ENCODE measurements at regions not wholly inside any gene's neighbourhood (a gene's known extent, or its start where the extent isn't known, plus 50 kb on each side); places are given as distances from the start of the nearest gene placed in this dataset.

- ChIA-PET RAD21 (ENCODE audit: low non-redundant PET in 1 of 2, low total read pairs in 2 of 2, uncharacterized antibody in 2 of 2, unreplicated experiment in 2 of 2) (no interaction called here), POLR2A (no interaction called here), CTCF (no interaction called here)
- H3K4me1 ChIP-seq (ENCODE audit: control insufficient read depth in 1 of 2, insufficient read depth in 2 of 2, low read length in 2 of 2), result no peaks in the 10 kb centered on the region
- DNase-seq (ENCODE audit: low read depth, low spot score) (no peak), ATAC-seq (no peak)
- no peaks in the 10 kb centered on the region for H3K79me2 ChIP-seq (ENCODE audit: insufficient read depth, low read length)
- intact Hi-C loops (cut with micrococcal nuclease), result no loop called here
- no peaks in the 10 kb centered on the region for H4K20me1 ChIP-seq (ENCODE audit: insufficient read depth)
- H3K4me2 ChIP-seq (ENCODE audit: low read length), result no peak overlapping the region
- BruUV-seq (replicated peaks), result no TSS peak
- H2AFZ ChIP-seq (ENCODE audit: low read depth, low read length, poor library complexity, severe bottlenecking), result no peak overlapping the region
- H3K4me3 ChIP-seq (replicated peaks in 1 of 2; ENCODE audit: low read depth in 1 of 2, low read length in 2 of 2), result no peak overlapping the region
- H3K27me3 ChIP-seq (ENCODE audit: insufficient read depth, low read length), result no peaks in the 10 kb centered on the region
- H3K9ac ChIP-seq (ENCODE audit: low read length), result no peak overlapping the region
- no peaks in the 10 kb centered on the region for H3K9me3 ChIP-seq (ENCODE audit: control insufficient read depth in 1 of 2, insufficient read depth in 1 of 2, low read depth in 1 of 2, low read length in 2 of 2)
- no peak overlapping the region for H3K27ac ChIP-seq (ENCODE audit: low read depth, low read length)
- H3K9me2 ChIP-seq (ENCODE audit: insufficient read depth), result no peaks in the 10 kb centered on the region
- TF ChIP-seq EZH2 (IDR thresholded peaks at IDR 0.05), result no peak
- no peak for TF ChIP-seq CEBPB (IDR thresholded peaks at IDR 0.05; ENCODE audit: low read depth)
- no peak for TF ChIP-seq ZFX (IDR thresholded peaks at IDR 0.05)
- no peak for TF ChIP-seq RAD21 (IDR thresholded peaks at IDR 0.05; ENCODE audit: low read depth)
- TF ChIP-seq JUND (IDR thresholded peaks at IDR 0.05), result no peak
- no peak for TF ChIP-seq CTCF (IDR thresholded peaks at IDR 0.05 in 2 of 3, conservative IDR thresholded peaks at IDR 0.05 in 1 of 3; ENCODE audit: borderline replicate concordance in 1 of 3, insufficient read depth in 1 of 3, low read depth in 2 of 3, low read length in 2 of 3)
- no peak for TF ChIP-seq ZNF274 (IDR thresholded peaks at IDR 0.05; ENCODE audit: low read depth, low read length)
- no peak for TF ChIP-seq SRF (IDR thresholded peaks at IDR 0.05; ENCODE audit: low read depth)
- no peak for TF ChIP-seq MAX (IDR thresholded peaks at IDR 0.05)
- no peak for TF ChIP-seq FOSL1 (IDR thresholded peaks at IDR 0.05; ENCODE audit: low read depth)
- TF ChIP-seq REST (IDR thresholded peaks at IDR 0.05; ENCODE audit: low read depth), result no peak
- no peak for TF ChIP-seq POLR2A (IDR thresholded peaks at IDR 0.05; ENCODE audit: borderline replicate concordance, extremely low read depth, insufficient read depth, insufficient read length)
- TF ChIP-seq YY1 (IDR thresholded peaks at IDR 0.05; ENCODE audit: extremely low read depth, insufficient replicate concordance, low read depth, low read length), result no peak
- H3K36me3 ChIP-seq (ENCODE audit: control insufficient read depth in 1 of 2, insufficient read depth in 2 of 2, low read length in 2 of 2), result no peaks in the 10 kb centered on the region
Observed at GRCh38 chr15:38038659-38039442, 104.4 kb downstream of the TMCO5A start.

Data from HCT116 (cell line).